ENCODE measurements at regions not wholly inside any gene's neighbourhood (a gene's known extent, or its start where the extent isn't known, plus 50 kb on each side); places are given as distances from the start of the nearest gene placed in this dataset.

GRCh38 chr5:103721183-103721582, 158.6 kb upstream of the NUDT12 start:
- TF ChIP-seq EGR1 (IDR thresholded peaks at IDR 0.05), result no peak
- TF ChIP-seq MAX (IDR thresholded peaks at IDR 0.05), result no peak
- no peak for TF ChIP-seq CEBPB (IDR thresholded peaks at IDR 0.05)
- TF ChIP-seq RAD21 (IDR thresholded peaks at IDR 0.05; ENCODE audit: low read depth), result no peak
- TF ChIP-seq EP300 (IDR thresholded peaks at IDR 0.05; ENCODE audit: borderline replicate concordance), result no peak
- no peak for TF ChIP-seq TEAD4 (IDR thresholded peaks at IDR 0.05)
- TF ChIP-seq FOXM1 (IDR thresholded peaks at IDR 0.05; ENCODE audit: borderline replicate concordance, low read depth), result no peak
- TF ChIP-seq TAF1 (IDR thresholded peaks at IDR 0.05; ENCODE audit: low read depth), result no peak
- no peak for TF ChIP-seq TCF12 (IDR thresholded peaks at IDR 0.05; ENCODE audit: low read depth)
- no peak for TF ChIP-seq USF1 (IDR thresholded peaks at IDR 0.05)
- no peak for TF ChIP-seq REST (IDR thresholded peaks at IDR 0.05; ENCODE audit: low read depth)
- TF ChIP-seq ZBTB7A (IDR thresholded peaks at IDR 0.05; ENCODE audit: low read depth), result no peak
- TF ChIP-seq NFIC (IDR thresholded peaks at IDR 0.05), result no peak
- no peak for TF ChIP-seq CREB1 (IDR thresholded peaks at IDR 0.05; ENCODE audit: low read depth)
- TF ChIP-seq YY1 (IDR thresholded peaks at IDR 0.05; ENCODE audit: low read depth), result no peak

- TF ChIP-seq EP300 (IDR thresholded peaks at IDR 0.05; ENCODE audit: borderline replicate concordance) (no peak), YY1 (IDR thresholded peaks at IDR 0.05; ENCODE audit: low read depth) (no peak), FOXM1 (IDR thresholded peaks at IDR 0.05; ENCODE audit: borderline replicate concordance, low read depth) (no peak), CREB1 (IDR thresholded peaks at IDR 0.05; ENCODE audit: low read depth) (no peak), TAF1 (IDR thresholded peaks at IDR 0.05; ENCODE audit: low read depth) (no peak), EGR1 (IDR thresholded peaks at IDR 0.05) (no peak), NFIC (IDR thresholded peaks at IDR 0.05) (no peak), MAX (IDR thresholded peaks at IDR 0.05) (no peak), USF1 (IDR thresholded peaks at IDR 0.05) (no peak), TCF12 (IDR thresholded peaks at IDR 0.05; ENCODE audit: low read depth) (no peak), REST (IDR thresholded peaks at IDR 0.05; ENCODE audit: low read depth) (no peak), RAD21 (IDR thresholded peaks at IDR 0.05; ENCODE audit: low read depth) (no peak), CEBPB (IDR thresholded peaks at IDR 0.05) (no peak), ZBTB7A (IDR thresholded peaks at IDR 0.05; ENCODE audit: low read depth) (no peak), TEAD4 (IDR thresholded peaks at IDR 0.05) (no peak)
Measured at GRCh38 chr5:103718108-103718507, 155.5 kb upstream of the NUDT12 start.

- TF ChIP-seq TEAD4 (IDR thresholded peaks at IDR 0.05) (no peak), FOXM1 (IDR thresholded peaks at IDR 0.05; ENCODE audit: borderline replicate concordance, low read depth) (no peak), NFIC (IDR thresholded peaks at IDR 0.05) (no peak), ZBTB7A (IDR thresholded peaks at IDR 0.05; ENCODE audit: low read depth) (no peak), CREB1 (IDR thresholded peaks at IDR 0.05; ENCODE audit: low read depth) (no peak), TAF1 (IDR thresholded peaks at IDR 0.05; ENCODE audit: low read depth) (no peak), EGR1 (IDR thresholded peaks at IDR 0.05) (no peak), MAX (IDR thresholded peaks at IDR 0.05) (no peak), EP300 (IDR thresholded peaks at IDR 0.05; ENCODE audit: borderline replicate concordance) (no peak), REST (IDR thresholded peaks at IDR 0.05; ENCODE audit: low read depth) (no peak), RAD21 (IDR thresholded peaks at IDR 0.05; ENCODE audit: low read depth) (no peak), CEBPB (IDR thresholded peaks at IDR 0.05) (no peak), USF1 (IDR thresholded peaks at IDR 0.05) (no peak), TCF12 (IDR thresholded peaks at IDR 0.05; ENCODE audit: low read depth) (no peak), YY1 (IDR thresholded peaks at IDR 0.05; ENCODE audit: low read depth) (no peak)
Measured at GRCh38 chr5:103708601-103709000, 146.0 kb upstream of the NUDT12 start.
